ENCODE measurements at regions not wholly inside any gene's neighbourhood (a gene's known extent, or its start where the extent isn't known, plus 50 kb on each side); places are given as distances from the start of the nearest gene placed in this dataset.

- TF ChIP-seq CTCF (IDR thresholded peaks at IDR 0.05; ENCODE audit: borderline replicate concordance, extremely low read depth, low read length, poor library complexity, severe bottlenecking) (no peak), EZH2 (IDR thresholded peaks at IDR 0.05; ENCODE audit: borderline replicate concordance, low read depth, low read length, severe bottlenecking) (no peak)
Observed at GRCh38 chr7:33685503-33685902, 219.8 kb upstream of the BMPER start.
